Endodermal cell (in vitro differentiated cells): ENCODE measurements at regions not wholly inside any gene's neighbourhood (a gene's known extent, or its start where the extent isn't known, plus 50 kb on each side); places are given as distances from the start of the nearest gene placed in this dataset.

Experiments
- DNase-seq: peaks from one replicate; pipeline ENCODE4 v3.0.0-alpha.2; 2017
- H3K27ac ChIP-seq: 2 replicates; pipeline ENCODE4 v1.5.1; 2013; ENCODE audit warnings: mild to moderate bottlenecking, low read depth, low read length, moderate library complexity
- H3K27me3 ChIP-seq: 2 replicates; pipeline ENCODE4 v1.6.1; 2013; ENCODE audit warnings: mild to moderate bottlenecking, low read length, moderate library complexity; ENCODE audit not compliant: insufficient read depth, control insufficient read depth, poor library complexity, severe bottlenecking
- H3K36me3 ChIP-seq: 2 replicates; pipeline ENCODE4 v1.7.0; 2013; ENCODE audit warnings: mild to moderate bottlenecking, low read length, moderate library complexity; ENCODE audit not compliant: control insufficient read depth, insufficient read depth
- H3K4me1 ChIP-seq: one replicate; pipeline ENCODE4 v1.7.0; 2013; ENCODE audit warnings: low read length; ENCODE audit not compliant: control insufficient read depth, insufficient read depth
- H3K4me3 ChIP-seq: 2 replicates; pipeline ENCODE4 v1.5.1; 2013; ENCODE audit warnings: mild to moderate bottlenecking, low read length, moderate library complexity
- H3K9ac ChIP-seq: 2 replicates; pipeline ENCODE4 v1.6.1; 2013; ENCODE audit warnings: mild to moderate bottlenecking, low read length, moderate library complexity; ENCODE audit not compliant: poor library complexity, severe bottlenecking; ENCODE audit errors: extremely low read depth
- H3K9me3 ChIP-seq: 2 replicates; pipeline ENCODE4 v1.6.1; 2013; ENCODE audit warnings: mild to moderate bottlenecking, low read length, moderate library complexity; ENCODE audit not compliant: control insufficient read depth
- H3K27ac Mint-ChIP-seq: 2 replicates; pipeline ENCODE4 v1.8.0; 2020; ENCODE audit warnings: mixed read lengths
- H3K27me3 Mint-ChIP-seq: 2 replicates; pipeline ENCODE4 v1.8.0; 2021; ENCODE audit warnings: mild to moderate bottlenecking, mixed read lengths; ENCODE audit not compliant: insufficient read depth
- H3K36me3 Mint-ChIP-seq: 2 replicates; pipeline ENCODE4 v1.8.0; 2020; ENCODE audit warnings: low read depth, mixed read lengths
- H3K4me1 Mint-ChIP-seq: 2 replicates; pipeline ENCODE4 v1.8.0; 2020; ENCODE audit warnings: mixed read lengths
- H3K4me3 Mint-ChIP-seq: 2 replicates; pipeline ENCODE4 v1.8.0; 2020; ENCODE audit warnings: mild to moderate bottlenecking, moderate library complexity, mixed read lengths
- H3K9me3 Mint-ChIP-seq: 2 replicates; pipeline ENCODE4 v1.8.0; 2020; ENCODE audit warnings: mild to moderate bottlenecking, mixed read lengths
- WGBS, 2 experiments: methylation state at CpG; one replicate each; pipeline versions ENCODE4 v1.1.5 to v1.1.7; 2013; ENCODE audit warnings: missing lambda C conversion rate in 2 of 2, mixed read lengths in 1 of 2; ENCODE audit not compliant: insufficient coverage in 1 of 2, insufficient read length in 1 of 2; 5-methylcytosine and 5-hydroxymethylcytosine counted together
- TF ChIP-seq, protein P1 (sequence below): fragments of 200-600 bp; sonication (generic); conservative IDR thresholded peaks from 2 replicates; pipeline ENCODE4 v1.5.0; 2021; ENCODE audit warnings: antibody characterized with exemption, mild to moderate bottlenecking

DNA sequence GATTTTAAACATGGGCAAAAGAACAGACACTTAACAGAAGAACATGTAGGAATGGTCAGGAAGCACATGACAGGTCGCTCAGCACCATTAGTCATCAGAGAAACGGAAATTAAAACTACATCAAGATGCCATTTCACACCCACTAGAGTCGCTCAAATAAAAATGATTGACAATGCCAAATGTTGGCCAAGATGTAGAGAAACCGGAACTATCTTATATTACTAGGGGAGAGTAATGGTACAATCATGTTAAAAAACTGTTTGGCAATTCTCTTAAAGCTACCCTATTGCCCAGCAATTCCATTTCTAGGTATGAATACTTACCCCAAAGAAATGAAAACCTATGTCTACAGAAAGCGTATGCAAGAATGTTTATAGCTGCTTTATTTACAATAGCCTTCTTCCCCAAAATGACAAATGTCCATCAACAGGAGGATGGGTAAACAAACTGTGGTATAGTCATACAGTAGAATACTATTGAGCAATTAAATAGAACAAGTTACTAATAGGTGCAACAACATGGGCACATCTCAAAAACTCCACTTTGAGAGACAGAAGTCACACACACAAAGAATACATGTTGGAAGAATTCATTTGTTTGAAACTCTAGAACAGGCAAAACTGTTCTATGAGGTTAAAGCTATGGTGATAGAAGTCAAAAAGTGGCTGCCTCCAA lies 92.8 kb downstream of the ETS2 start:
- Mint-ChIP-seq H3K4me3 (no peak overlapping the region), H3K27me3 (no peaks in the 10 kb centered on the region), H3K27ac (no peak overlapping the region), H3K4me1 (peaks cover 6% of the 10 kb centered on the region), H3K36me3 (no peaks in the 10 kb centered on the region), H3K9me3 (no peaks in the 10 kb centered on the region)
- no peak overlapping the region for H3K4me3 ChIP-seq
- H3K4me1 ChIP-seq: peaks cover 3% of the 10 kb centered on the region
- no peaks in the 10 kb centered on the region for H3K36me3 ChIP-seq
- H3K27me3 ChIP-seq: no peaks in the 10 kb centered on the region
- no peak overlapping the region for H3K9ac ChIP-seq
- H3K9me3 ChIP-seq: peaks cover 5% of the 10 kb centered on the region
- DNase-seq: no peak
- WGBS, 2 experiments: 90 to 100% methylated on average over 3 to 5 of the region's 5 CpGs
- no peak overlapping the region for H3K27ac ChIP-seq
- TF ChIP-seq, protein P1, sequence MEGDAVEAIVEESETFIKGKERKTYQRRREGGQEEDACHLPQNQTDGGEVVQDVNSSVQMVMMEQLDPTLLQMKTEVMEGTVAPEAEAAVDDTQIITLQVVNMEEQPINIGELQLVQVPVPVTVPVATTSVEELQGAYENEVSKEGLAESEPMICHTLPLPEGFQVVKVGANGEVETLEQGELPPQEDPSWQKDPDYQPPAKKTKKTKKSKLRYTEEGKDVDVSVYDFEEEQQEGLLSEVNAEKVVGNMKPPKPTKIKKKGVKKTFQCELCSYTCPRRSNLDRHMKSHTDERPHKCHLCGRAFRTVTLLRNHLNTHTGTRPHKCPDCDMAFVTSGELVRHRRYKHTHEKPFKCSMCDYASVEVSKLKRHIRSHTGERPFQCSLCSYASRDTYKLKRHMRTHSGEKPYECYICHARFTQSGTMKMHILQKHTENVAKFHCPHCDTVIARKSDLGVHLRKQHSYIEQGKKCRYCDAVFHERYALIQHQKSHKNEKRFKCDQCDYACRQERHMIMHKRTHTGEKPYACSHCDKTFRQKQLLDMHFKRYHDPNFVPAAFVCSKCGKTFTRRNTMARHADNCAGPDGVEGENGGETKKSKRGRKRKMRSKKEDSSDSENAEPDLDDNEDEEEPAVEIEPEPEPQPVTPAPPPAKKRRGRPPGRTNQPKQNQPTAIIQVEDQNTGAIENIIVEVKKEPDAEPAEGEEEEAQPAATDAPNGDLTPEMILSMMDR: no peak

DNA sequence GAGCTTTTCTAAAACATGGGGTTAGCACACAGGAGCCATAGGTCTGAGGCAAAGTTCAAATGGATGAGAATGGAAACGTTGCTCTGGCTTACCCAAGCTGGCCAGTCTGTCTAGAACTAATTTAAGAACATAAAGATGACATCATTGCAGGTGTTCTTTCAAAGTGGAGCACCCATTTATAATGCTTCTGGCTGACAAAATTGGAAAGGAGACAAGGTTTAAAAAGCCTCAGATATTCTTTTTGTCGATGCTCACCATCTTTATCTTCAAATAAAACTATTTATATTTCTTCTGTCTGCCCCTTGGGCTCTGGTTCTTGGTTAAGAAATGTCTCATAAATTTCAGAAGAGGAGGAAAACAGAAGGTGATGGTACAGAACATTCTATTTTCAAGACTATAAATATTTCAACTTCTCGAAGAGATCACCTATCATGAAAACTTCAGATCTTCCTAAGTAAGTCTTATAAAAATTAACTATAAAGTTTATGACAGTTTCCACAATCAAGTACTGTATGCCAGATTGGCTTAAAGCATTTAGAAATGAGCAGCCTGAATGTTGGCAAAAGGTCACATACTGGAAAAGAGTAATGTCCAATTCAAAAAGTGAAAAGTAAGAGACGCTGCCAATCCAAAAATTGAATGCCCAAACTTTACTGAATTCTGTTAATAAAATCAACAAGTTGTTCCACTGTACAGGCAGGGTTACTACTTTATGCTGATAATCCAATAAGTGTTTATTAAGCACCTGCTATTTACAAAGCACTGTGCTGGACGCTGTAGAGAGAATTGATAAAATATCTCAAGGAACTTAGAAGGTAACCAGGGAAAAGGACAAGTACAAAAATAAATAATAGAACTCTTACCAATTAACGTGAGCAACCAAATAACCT lies 92.0 kb downstream of the ETS2 start:
- no peak overlapping the region for H3K4me3 Mint-ChIP-seq
- no peak overlapping the region for H3K27ac ChIP-seq
- peaks cover 3% of the 10 kb centered on the region for H3K4me1 ChIP-seq
- peaks cover under 1% of the 10 kb centered on the region for H3K9me3 Mint-ChIP-seq
- no peaks in the 10 kb centered on the region for H3K27me3 ChIP-seq
- TF ChIP-seq, protein P1: no peak
- H3K4me1 Mint-ChIP-seq: peaks cover 5% of the 10 kb centered on the region
- H3K27me3 Mint-ChIP-seq: no peaks in the 10 kb centered on the region
- peaks cover 6% of the 10 kb centered on the region for H3K9me3 ChIP-seq
- no peak overlapping the region for H3K9ac ChIP-seq
- no peak overlapping the region for H3K4me3 ChIP-seq
- H3K36me3 Mint-ChIP-seq: no peaks in the 10 kb centered on the region
- no peaks in the 10 kb centered on the region for H3K36me3 ChIP-seq
- DNase-seq: no peak
- no peak overlapping the region for H3K27ac Mint-ChIP-seq
- WGBS, 2 experiments: 82 to 86% methylated on average over 1 to 5 of the region's 6 CpGs

DNA sequence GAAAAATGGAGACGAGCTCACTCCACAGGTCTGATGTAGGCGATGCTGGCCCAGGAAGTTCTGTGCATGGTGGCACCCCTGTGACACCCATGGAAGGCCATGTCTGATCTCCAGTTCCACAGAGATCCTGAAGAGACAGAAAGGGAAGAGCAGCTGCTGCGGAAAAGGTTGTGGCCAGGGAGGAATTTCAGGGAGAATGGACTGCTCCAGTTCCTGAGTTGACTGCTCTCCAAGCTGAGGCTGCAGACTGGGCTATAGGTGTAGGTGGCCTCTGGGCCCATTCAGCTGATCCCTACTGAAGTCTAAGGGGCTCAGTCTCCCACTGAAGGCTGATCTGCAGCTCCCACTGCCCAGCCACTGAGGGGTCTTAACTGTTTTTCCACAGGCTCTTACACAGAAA lies 89.2 kb downstream of the ETS2 start:
- Mint-ChIP-seq H3K9me3 (peaks cover 6% of the 10 kb centered on the region), H3K27me3 (no peaks in the 10 kb centered on the region), H3K36me3 (no peaks in the 10 kb centered on the region), H3K4me3 (no peak overlapping the region), H3K27ac (no peak overlapping the region), H3K4me1 (peaks cover 5% of the 10 kb centered on the region)
- no peaks in the 10 kb centered on the region for H3K27me3 ChIP-seq
- 94 to 100% methylated on average over 2 to 3 of the region's 3 CpGs for WGBS, 2 experiments
- H3K9ac ChIP-seq: no peak overlapping the region
- TF ChIP-seq, protein P1: no peak
- no peak overlapping the region for H3K4me3 ChIP-seq
- H3K4me1 ChIP-seq: peaks cover 3% of the 10 kb centered on the region
- no peak overlapping the region for H3K27ac ChIP-seq
- H3K9me3 ChIP-seq: peaks cover 8% of the 10 kb centered on the region
- DNase-seq: no peak
- H3K36me3 ChIP-seq: no peaks in the 10 kb centered on the region
